Peyer's patch (tissue), 4 donors: ENCODE measurements at regions not wholly inside any gene's neighbourhood (a gene's known extent, or its start where the extent isn't known, plus 50 kb on each side); places are given as distances from the start of the nearest gene placed in this dataset.

Experiments
- DNase-seq, 3 donors: peaks; one replicate each; pipeline ENCODE4 v3.0.0-alpha.2; 2017 to 2019
- H3K27ac ChIP-seq, 4 donors: fragments of 200-600 bp; sonication (generic); one replicate each; pipeline ENCODE4 v1.5.1; 2016 to 2019
- H3K27me3 ChIP-seq, 2 donors: fragments of 200-600 bp; sonication (generic); one replicate each; pipeline ENCODE4 v1.5.1; 2019
- H3K36me3 ChIP-seq, 3 donors: fragments of 200-600 bp; sonication (generic); one replicate each; pipeline ENCODE4 v1.5.1; 2016 to 2019
- H3K4me1 ChIP-seq, 4 donors: fragments of 200-600 bp; sonication (generic); one replicate each; pipeline ENCODE4 v1.5.1; 2016 to 2019
- H3K4me3 ChIP-seq, 4 donors: fragments of 200-600 bp; sonication (generic); 1 replicate in 3 of 4; 2 replicates in 1 of 4; pipeline ENCODE4 v1.5.1; 2016 to 2019; ENCODE audit warnings: mild to moderate bottlenecking in 1 of 4
- H3K9me3 ChIP-seq, 4 donors: fragments of 200-600 bp; sonication (generic); one replicate each; pipeline ENCODE4 v1.5.1; 2016 to 2019; ENCODE audit warnings: mild to moderate bottlenecking in 1 of 4
- CTCF ChIP-seq, 6 experiments: fragments of 450-650 bp in 4 of 6; fragments of 200-600 bp in 2 of 6; sonication (generic) in 1 of 6; IDR thresholded peaks; one replicate each; pipeline ENCODE4 v1.5.1; 2017 to 2019; ENCODE audit warnings: antibody characterized with exemption in 6 of 6, mild to moderate bottlenecking in 3 of 6, moderate library complexity in 1 of 6
- POLR2A ChIP-seq, 2 donors: fragments of 450-650 bp; IDR thresholded peaks; one replicate each; pipeline ENCODE4 v1.5.1; 2017; ENCODE audit warnings: antibody characterized with exemption in 2 of 2, mild to moderate bottlenecking in 2 of 2, moderate library complexity in 2 of 2

GRCh38 chr20:53813636-53814035 lies 220.0 kb upstream of the ZNF217 start:
- DNase-seq = no peak
- H3K27me3 ChIP-seq = no peaks in the 10 kb centered on the region
- no peaks in the 10 kb centered on the region for H3K4me1 ChIP-seq
- no peaks in the 10 kb centered on the region for H3K36me3 ChIP-seq
- TF ChIP-seq POLR2A (IDR thresholded peaks at IDR 0.05) = no peak
- TF ChIP-seq CTCF (IDR thresholded peaks at IDR 0.05) = no peak
- H3K4me3 ChIP-seq = no peak overlapping the region
- no peak overlapping the region for H3K27ac ChIP-seq
- H3K9me3 ChIP-seq = no peaks in the 10 kb centered on the region

- Histone ChIP-seq H3K4me1 (no peaks in the 10 kb centered on the region), H3K36me3 (no peaks in the 10 kb centered on the region), H3K9me3 (no peaks in the 10 kb centered on the region), H3K27ac (no peak overlapping the region), H3K27me3 (no peaks in the 10 kb centered on the region), H3K4me3 (no peak overlapping the region)
- TF ChIP-seq POLR2A (IDR thresholded peaks at IDR 0.05) (no peak), CTCF (IDR thresholded peaks at IDR 0.05) (no peak)
- no peak for DNase-seq
Measured at GRCh38 chr20:53811577-53811976, 217.9 kb upstream of the ZNF217 start.

GRCh38 chr20:53810661-53811355 lies 217.2 kb upstream of the ZNF217 start:
- H3K27ac ChIP-seq = no peak overlapping the region
- no peak overlapping the region for H3K4me3 ChIP-seq
- DNase-seq = no peak
- no peaks in the 10 kb centered on the region for H3K36me3 ChIP-seq
- TF ChIP-seq CTCF (IDR thresholded peaks at IDR 0.05) = no peak
- TF ChIP-seq POLR2A (IDR thresholded peaks at IDR 0.05) = no peak
- no peaks in the 10 kb centered on the region for H3K9me3 ChIP-seq
- H3K27me3 ChIP-seq = no peaks in the 10 kb centered on the region
- no peaks in the 10 kb centered on the region for H3K4me1 ChIP-seq

- no peaks in the 10 kb centered on the region for H3K27me3 ChIP-seq
- no peak overlapping the region for H3K4me3 ChIP-seq
- no peak for DNase-seq
- no peaks in the 10 kb centered on the region for H3K36me3 ChIP-seq
- no peaks in the 10 kb centered on the region for H3K9me3 ChIP-seq
- no peak for TF ChIP-seq POLR2A (IDR thresholded peaks at IDR 0.05)
- TF ChIP-seq CTCF (IDR thresholded peaks at IDR 0.05) = no peak
- H3K4me1 ChIP-seq = no peaks in the 10 kb centered on the region
- no peak overlapping the region for H3K27ac ChIP-seq
Measured at GRCh38 chr20:53809728-53810365, 216.2 kb upstream of the ZNF217 start.

GRCh38 chr20:53809217-53809616 lies 215.6 kb upstream of the ZNF217 start:
- no peaks in the 10 kb centered on the region for H3K4me1 ChIP-seq
- no peak overlapping the region for H3K27ac ChIP-seq
- no peak for DNase-seq
- no peaks in the 10 kb centered on the region for H3K9me3 ChIP-seq
- no peaks in the 10 kb centered on the region for H3K27me3 ChIP-seq
- no peak for TF ChIP-seq CTCF (IDR thresholded peaks at IDR 0.05)
- no peak for TF ChIP-seq POLR2A (IDR thresholded peaks at IDR 0.05)
- H3K4me3 ChIP-seq = no peak overlapping the region
- no peaks in the 10 kb centered on the region for H3K36me3 ChIP-seq
